SKM-1 (cell line): ENCODE measurements at regions not wholly inside any gene's neighbourhood (a gene's known extent, or its start where the extent isn't known, plus 50 kb on each side); places are given as distances from the start of the nearest gene placed in this dataset.

Source experiments
- DNase-seq: peaks from one replicate; lab custom pipeline; 2025; ENCODE audit not compliant: unreplicated experiment; lab: John Stamatoyannopoulos, UW

DNA sequence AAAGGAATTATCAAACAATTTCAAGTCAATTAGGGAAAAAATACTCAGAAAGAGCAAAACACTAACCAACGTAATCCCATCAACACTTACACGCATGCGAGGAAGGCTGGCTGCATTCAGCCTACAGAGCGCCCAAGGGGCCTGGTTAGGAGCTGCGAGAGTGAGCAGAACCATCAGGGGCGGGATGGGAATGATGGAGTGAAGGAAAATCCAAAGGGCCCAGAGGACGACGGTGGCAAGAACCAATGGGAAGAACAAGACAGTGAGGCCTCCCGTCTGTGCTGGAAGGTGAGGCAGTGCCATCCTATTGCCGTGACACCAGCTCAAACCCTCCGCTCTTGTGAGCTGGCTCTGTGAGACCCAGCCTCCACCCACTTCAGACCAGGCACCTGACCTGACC, 253.0 kb downstream of the IRS2 start:
- DNase-seq = no peak

DNA sequence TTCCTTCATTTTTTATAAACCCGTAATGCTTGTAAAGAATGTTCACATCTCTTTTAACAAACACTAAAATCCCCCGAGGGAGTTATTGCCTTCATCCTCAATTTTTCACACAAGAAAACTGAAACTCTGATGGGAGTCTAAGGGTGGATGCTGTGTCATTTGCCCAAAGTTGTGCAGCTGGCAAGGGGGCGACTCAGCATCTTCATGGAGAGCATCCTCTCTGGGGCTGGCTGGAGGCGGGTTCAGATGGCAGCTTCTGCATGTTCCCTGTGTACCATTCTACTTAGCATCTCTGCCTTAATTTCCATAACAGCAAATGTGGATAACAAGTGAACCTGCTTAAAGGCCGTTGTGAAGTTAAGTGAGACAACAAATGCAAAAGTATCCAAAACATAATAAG, 256.4 kb downstream of the IRS2 start:
- no peak for DNase-seq

- no peak for DNase-seq
Measured at GRCh38 chr13:109521719-109522118, 264.7 kb downstream of the IRS2 start.

- DNase-seq = no peak
Measured at GRCh38 chr13:109517517-109517916, 268.9 kb downstream of the IRS2 start.

GRCh38 chr13:109516186-109516585, 270.2 kb downstream of the IRS2 start:
- DNase-seq = no peak

DNA sequence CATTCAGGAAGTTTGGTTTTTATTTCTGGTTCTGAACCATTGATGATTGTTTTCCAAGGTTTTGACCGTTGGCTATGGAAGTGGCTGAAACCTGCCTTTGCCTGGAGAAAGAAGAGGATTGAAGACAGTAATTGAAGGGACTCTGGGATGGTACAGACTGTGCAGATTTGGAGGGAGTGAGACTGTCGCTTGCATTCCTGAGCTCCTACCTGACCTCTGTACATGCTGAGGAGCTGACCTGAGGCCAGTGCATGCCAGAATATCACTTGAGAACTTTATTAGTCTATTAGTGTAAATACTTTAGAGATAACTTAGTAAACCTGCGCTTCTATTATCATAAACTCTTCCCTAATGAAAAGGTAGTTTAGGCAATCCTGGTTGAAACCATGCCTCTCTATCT, 276.4 kb downstream of the IRS2 start:
- no peak for DNase-seq

DNA sequence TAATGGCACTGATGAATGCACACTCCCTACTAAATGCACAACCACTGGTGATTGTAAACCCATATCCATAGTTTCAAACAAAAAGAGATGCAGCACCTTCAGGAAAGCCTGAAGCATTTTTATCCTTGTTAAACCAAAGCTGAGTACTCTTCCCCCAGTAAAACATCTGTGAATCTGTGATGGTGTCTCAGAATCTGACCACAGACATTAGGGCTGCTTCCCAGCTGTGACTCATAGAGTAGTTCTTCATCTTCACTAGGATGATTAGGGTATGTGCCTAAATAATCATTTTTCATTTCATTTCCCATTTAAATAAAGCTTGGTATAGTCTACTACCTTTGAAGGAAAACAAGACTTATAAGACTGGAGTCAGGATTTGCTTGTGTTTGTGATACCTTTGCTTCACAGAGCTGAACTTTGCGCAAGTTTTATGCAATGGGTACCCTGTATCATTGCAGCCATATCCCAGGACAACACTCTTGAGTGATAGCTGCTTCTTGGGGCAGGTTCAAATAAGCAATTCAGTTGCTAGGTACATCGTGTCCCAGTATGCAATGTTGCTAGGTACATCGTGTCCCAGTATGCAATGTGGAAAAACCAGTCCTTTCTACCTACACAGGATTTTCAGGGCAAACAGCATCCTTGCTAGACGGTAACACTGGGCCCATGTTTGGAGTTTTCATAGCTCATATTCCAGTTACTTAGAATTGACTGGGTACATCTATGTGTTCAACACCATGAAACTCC, 277.1 kb downstream of the IRS2 start:
- DNase-seq = no peak

DNA sequence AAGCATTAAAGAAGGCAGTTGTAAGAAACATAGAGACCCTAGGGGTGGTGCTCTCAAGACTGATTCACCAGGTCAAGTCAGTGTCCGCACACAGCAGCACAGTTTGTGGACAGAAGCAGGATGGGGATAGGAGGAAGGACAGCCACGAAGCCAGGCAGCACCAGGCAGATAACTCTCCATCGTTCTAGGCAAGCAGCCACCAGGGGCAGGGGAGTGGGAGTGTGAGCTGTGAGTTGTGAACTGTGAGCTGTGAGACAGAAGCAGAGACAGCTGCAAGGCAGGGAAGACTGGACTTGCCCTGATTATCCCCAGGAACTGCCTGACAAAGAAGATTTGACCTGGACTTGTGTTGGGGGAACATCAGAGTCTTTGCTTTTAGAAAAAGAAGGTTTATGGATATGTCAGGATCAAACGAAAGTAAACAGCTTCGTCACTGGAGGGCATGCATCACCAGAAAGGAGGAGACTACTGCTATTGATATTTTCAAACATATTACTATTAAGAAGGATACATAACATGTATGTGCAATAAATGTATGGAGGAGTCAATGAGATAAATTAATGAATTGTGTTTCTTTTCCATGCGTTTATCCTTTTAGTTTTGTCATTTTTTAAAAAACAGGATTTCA, 286.1 kb downstream of the IRS2 start:
- no peak for DNase-seq

GRCh38 chr13:109497917-109498316, 288.5 kb downstream of the IRS2 start:
- DNase-seq = no peak

DNA sequence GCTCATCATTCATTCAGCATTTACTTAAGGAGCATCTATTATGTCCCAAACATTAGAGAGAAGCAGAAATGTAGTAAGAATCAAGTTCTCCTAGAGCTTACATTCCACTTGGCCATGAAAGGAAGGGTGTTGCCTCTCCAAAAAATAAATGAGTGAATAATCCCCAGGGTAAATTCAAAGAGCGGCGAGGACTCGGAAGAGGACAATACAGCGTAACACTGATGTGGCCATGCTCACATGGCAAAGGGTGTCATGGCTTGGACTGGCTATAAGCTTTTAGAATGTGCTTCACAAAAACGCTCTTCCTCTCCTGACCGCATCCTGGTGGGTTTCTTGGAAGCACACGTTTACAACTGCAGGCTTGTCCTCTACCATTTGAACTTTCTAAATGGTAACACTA, 290.2 kb downstream of the IRS2 start:
- no peak for DNase-seq

DNA sequence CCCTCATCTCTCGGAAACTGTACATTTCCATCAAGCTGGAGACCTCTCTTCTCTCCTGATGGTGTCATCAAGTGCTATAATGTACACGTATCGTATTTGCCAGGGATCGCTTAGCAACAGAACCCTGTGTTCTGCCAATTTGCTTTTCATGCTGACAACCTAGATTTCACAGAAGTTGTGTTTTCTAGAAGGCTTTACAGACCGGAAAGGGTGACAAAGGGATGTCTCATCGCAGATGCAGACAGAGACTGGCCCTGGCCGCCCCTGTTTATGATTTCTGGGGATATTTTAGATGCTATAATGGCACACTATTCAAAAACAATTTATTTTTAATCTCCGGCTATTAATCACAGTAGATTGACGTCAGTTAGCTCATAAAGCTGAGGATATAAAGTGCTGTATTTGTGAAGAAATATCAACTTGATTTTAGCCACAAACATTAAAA, 291.4 kb downstream of the IRS2 start:
- no peak for DNase-seq

GRCh38 chr13:109485136-109485794, 301.1 kb downstream of the IRS2 start:
- no peak for DNase-seq

GRCh38 chr13:109483284-109483683, 303.1 kb downstream of the IRS2 start:
- DNase-seq = no peak

GRCh38 chr13:109481040-109481439, 305.3 kb downstream of the IRS2 start:
- DNase-seq = no peak

- DNase-seq = no peak
Measured at GRCh38 chr13:109480011-109480955, 306.1 kb downstream of the IRS2 start.

GRCh38 chr13:109479534-109479933, 306.8 kb downstream of the IRS2 start:
- DNase-seq = no peak

- no peak for DNase-seq
Measured at GRCh38 chr13:109476001-109476400, 310.4 kb downstream of the IRS2 start.

DNA sequence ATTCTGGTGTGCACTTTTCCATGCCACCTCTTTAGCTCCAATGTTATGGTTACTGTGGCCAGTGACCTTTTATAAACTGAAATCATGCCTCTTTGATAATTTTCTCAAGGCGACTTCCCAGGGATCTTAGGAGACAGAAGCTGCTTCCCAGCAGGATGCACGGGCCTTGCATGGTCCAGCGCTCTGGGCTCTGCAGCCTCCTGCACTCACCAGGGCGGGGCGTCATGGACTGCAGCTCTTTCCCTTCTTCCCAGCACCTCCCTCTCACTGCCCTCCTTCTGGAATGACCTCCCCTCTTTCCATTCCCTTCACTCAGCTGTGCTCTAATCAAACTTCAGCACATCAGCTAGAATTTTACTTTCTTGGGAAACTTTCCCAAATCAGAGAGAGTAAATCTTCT, 318.3 kb downstream of the IRS2 start:
- DNase-seq = no peak

DNA sequence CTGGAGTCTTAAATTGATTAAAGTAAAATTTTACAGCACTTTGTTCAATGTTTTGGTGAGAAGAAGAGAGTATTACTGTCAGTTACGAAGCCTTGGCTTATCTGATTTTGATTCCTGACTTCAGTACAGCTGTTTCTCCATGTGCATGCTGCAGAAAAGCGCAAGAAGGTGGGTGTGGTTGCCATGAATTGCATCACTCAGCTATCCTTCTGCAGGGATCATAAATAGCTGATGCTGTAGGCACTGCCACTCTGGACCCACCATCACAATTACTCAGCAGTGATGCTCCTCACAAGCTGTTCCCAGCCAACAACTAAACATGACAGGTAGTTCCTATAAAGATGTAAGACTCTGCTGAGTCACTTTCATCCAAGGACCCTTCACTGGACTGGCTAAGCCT, 321.2 kb downstream of the IRS2 start:
- no peak for DNase-seq

GRCh38 chr13:109454167-109454917, 332.0 kb downstream of the IRS2 start:
- no peak for DNase-seq
